ENCODE measurements at regions not wholly inside any gene's neighbourhood (a gene's known extent, or its start where the extent isn't known, plus 50 kb on each side); places are given as distances from the start of the nearest gene placed in this dataset.
"Not testable (repeated sequence)": the region's sequence is repeated elsewhere in the genome, so short reads cannot be mapped to it uniquely, and the experiment has no call there.

GRCh38 chr10:123359539-123359938 is 205.3 kb downstream of the BUB3 start:
- Histone ChIP-seq H3K27me3 (ENCODE audit: control insufficient read depth in 1 of 2, insufficient read depth in 2 of 2, low read length in 2 of 2) (peaks cover 6 to 7% of the 10 kb centered on the region in 2 experiments), H3K4me3 (ENCODE audit: low read length) (no peak overlapping the region), H3K4me1 (ENCODE audit: insufficient read depth, low read length) (no peaks in the 10 kb centered on the region), H3K36me3 (ENCODE audit: insufficient read depth, low read length) (no peaks in the 10 kb centered on the region), H3K9me3 (ENCODE audit: control insufficient read depth in 1 of 2, insufficient read depth in 1 of 2, low read length in 2 of 2) (no peaks in the 10 kb centered on the region), H3K27ac (ENCODE audit: low read depth in 1 of 2, low read length in 2 of 2) (no peak overlapping the region)
- no peaks in the 10 kb centered on the region for H3K9me3 Mint-ChIP-seq
- no peak for TF ChIP-seq CTCF (IDR thresholded peaks at IDR 0.05)
- ATAC-seq (ENCODE audit: poor library complexity) (no peak), DNase-seq (no peak)
- intact Hi-C loops (cut with DNase I, micrococcal nuclease): no loop called here
- peaks cover 16% of the 10 kb centered on the region for H3K27me3 Mint-ChIP-seq
- no peaks in the 10 kb centered on the region for H3K36me3 Mint-ChIP-seq (ENCODE audit: low read depth)
- H3K4me3 Mint-ChIP-seq: no peak overlapping the region
- CTCF ChIA-PET: no interaction called here
- H3K27ac Mint-ChIP-seq: no peak overlapping the region
- POLR2A ChIA-PET: no interaction called here
- no peaks in the 10 kb centered on the region for H3K4me1 Mint-ChIP-seq (ENCODE audit: low read depth)

- CTCF ChIA-PET: no interaction called here
- H3K4me1 ChIP-seq (ENCODE audit: insufficient read depth, low read length): no peaks in the 10 kb centered on the region
- no peak for TF ChIP-seq CTCF (IDR thresholded peaks at IDR 0.05)
Observed at GRCh38 chr10:123361832-123362231, 207.6 kb downstream of the BUB3 start.

GRCh38 chr10:123367195-123367594 is 213.0 kb downstream of the BUB3 start:
- H3K4me1 Mint-ChIP-seq (ENCODE audit: low read depth): no peaks in the 10 kb centered on the region
- no peaks in the 10 kb centered on the region for H3K27me3 Mint-ChIP-seq
- Histone ChIP-seq H3K4me3 (ENCODE audit: low read length) (no peak overlapping the region), H3K27me3 (ENCODE audit: control insufficient read depth in 1 of 2, insufficient read depth in 2 of 2, low read length in 2 of 2) (no peaks in the 10 kb centered on the region), H3K36me3 (ENCODE audit: insufficient read depth, low read length) (no peaks in the 10 kb centered on the region), H3K27ac (ENCODE audit: low read depth in 1 of 2, low read length in 2 of 2) (no peak overlapping the region), H3K4me1 (ENCODE audit: insufficient read depth, low read length) (no peaks in the 10 kb centered on the region), H3K9me3 (ENCODE audit: control insufficient read depth in 1 of 2, insufficient read depth in 1 of 2, low read length in 2 of 2) (peaks cover 0 to 5% of the 10 kb centered on the region in 2 experiments)
- no peak overlapping the region for H3K27ac Mint-ChIP-seq
- ChIA-PET POLR2A (no interaction called here), CTCF (no interaction called here)
- H3K36me3 Mint-ChIP-seq (ENCODE audit: low read depth): no peaks in the 10 kb centered on the region
- H3K4me3 Mint-ChIP-seq: no peak overlapping the region
- peaks cover 8% of the 10 kb centered on the region for H3K9me3 Mint-ChIP-seq
- DNase-seq: no peak
- no peak for ATAC-seq (ENCODE audit: poor library complexity)
- intact Hi-C loops (cut with DNase I, micrococcal nuclease): no loop called here
- TF ChIP-seq CTCF (IDR thresholded peaks at IDR 0.05): no peak

More at GRCh38 chr10:123361832-123362231, 207.6 kb downstream of the BUB3 start:
- Histone ChIP-seq H3K27me3 (ENCODE audit: control insufficient read depth in 1 of 2, insufficient read depth in 2 of 2, low read length in 2 of 2) (peaks cover 2 to 6% of the 10 kb centered on the region in 2 experiments), H3K36me3 (ENCODE audit: insufficient read depth, low read length) (no peaks in the 10 kb centered on the region), H3K9me3 (ENCODE audit: control insufficient read depth in 1 of 2, insufficient read depth in 1 of 2, low read length in 2 of 2) (no peaks in the 10 kb centered on the region), H3K4me3 (ENCODE audit: low read length) (no peak overlapping the region), H3K27ac (ENCODE audit: low read depth in 1 of 2, low read length in 2 of 2) (no peak overlapping the region)
- Mint-ChIP-seq H3K36me3 (ENCODE audit: low read depth) (no peaks in the 10 kb centered on the region), H3K27me3 (peaks cover 1% of the 10 kb centered on the region), H3K9me3 (no peaks in the 10 kb centered on the region), H3K27ac (no peak overlapping the region), H3K4me1 (ENCODE audit: low read depth) (no peaks in the 10 kb centered on the region), H3K4me3 (no peak overlapping the region)
- DNase-seq (no peak), ATAC-seq (ENCODE audit: poor library complexity) (no peak)
- POLR2A ChIA-PET: no interaction called here
- intact Hi-C loops (cut with DNase I, micrococcal nuclease): no loop called here

- ATAC-seq (ENCODE audit: poor library complexity); H3K27me3 ChIP-seq (ENCODE audit: control insufficient read depth in 1 of 2, insufficient read depth in 2 of 2, low read length in 2 of 2); H3K27ac ChIP-seq (ENCODE audit: low read depth in 1 of 2, low read length in 2 of 2); CTCF ChIA-PET; H3K9me3 ChIP-seq (ENCODE audit: control insufficient read depth in 1 of 2, insufficient read depth in 1 of 2, low read length in 2 of 2); H3K27ac Mint-ChIP-seq; DNase-seq; H3K9me3 Mint-ChIP-seq; intact Hi-C loops (cut with DNase I, micrococcal nuclease); POLR2A ChIA-PET; H3K27me3 Mint-ChIP-seq; H3K4me1 Mint-ChIP-seq (ENCODE audit: low read depth); H3K4me3 Mint-ChIP-seq; H3K4me3 ChIP-seq (ENCODE audit: low read length); H3K4me1 ChIP-seq (ENCODE audit: insufficient read depth, low read length); H3K36me3 ChIP-seq (ENCODE audit: insufficient read depth, low read length); H3K36me3 Mint-ChIP-seq (ENCODE audit: low read depth): not testable (repeated sequence)
Observed at GRCh38 chr10:123371626-123372025, 217.4 kb downstream of the BUB3 start.
